ENCODE measurements at regions not wholly inside any gene's neighbourhood (a gene's known extent, or its start where the extent isn't known, plus 50 kb on each side); places are given as distances from the start of the nearest gene placed in this dataset.

- Histone ChIP-seq H3F3A (ENCODE audit: insufficient read depth, low read length, poor library complexity, severe bottlenecking) (no peaks in the 10 kb centered on the region), H3K9ac (ENCODE audit: low read length) (no peak overlapping the region), H3K27me3 (ENCODE audit: insufficient read depth, low read depth, low read length) (no peaks in the 10 kb centered on the region), H3K79me2 (replicated peaks; ENCODE audit: insufficient read depth, low read length) (no peaks in the 10 kb centered on the region), H3K4me2 (ENCODE audit: low read length) (no peak overlapping the region), H3K36me3 (ENCODE audit: insufficient read depth, low read length) (no peaks in the 10 kb centered on the region), H2AFZ (ENCODE audit: low read depth, low read length) (no peak overlapping the region), H3K4me3 (ENCODE audit: low read length) (no peak overlapping the region), H3K27ac (ENCODE audit: low read length) (no peak overlapping the region), H3K9me2 (ENCODE audit: insufficient read depth, low read length) (no peaks in the 10 kb centered on the region), H3K9me3 (ENCODE audit: low read length) (no peaks in the 10 kb centered on the region), H4K20me1 (ENCODE audit: insufficient read depth) (no peaks in the 10 kb centered on the region)
- TF ChIP-seq EP300 (conservative IDR thresholded peaks at IDR 0.05; ENCODE audit: poor library complexity, severe bottlenecking): no peak
- no peak for TF ChIP-seq REST (IDR thresholded peaks at IDR 0.05; ENCODE audit: borderline replicate concordance)
- TF ChIP-seq SMC3 (conservative IDR thresholded peaks at IDR 0.05; ENCODE audit: poor library complexity): no peak
- no peak for TF ChIP-seq POLR2AphosphoS5 (IDR thresholded peaks at IDR 0.05)
- no peak for TF ChIP-seq CTCF (IDR thresholded peaks at IDR 0.05; ENCODE audit: poor library complexity, severe bottlenecking)
- TF ChIP-seq EZH2 (IDR thresholded peaks at IDR 0.05; ENCODE audit: borderline replicate concordance, insufficient read depth, low read length, poor library complexity, severe bottlenecking): no peak
- TF ChIP-seq TAF1 (IDR thresholded peaks at IDR 0.05; ENCODE audit: low read depth): no peak
- no peak for TF ChIP-seq RAD21 (conservative IDR thresholded peaks at IDR 0.05)
- TF ChIP-seq MXI1 (conservative IDR thresholded peaks at IDR 0.05; ENCODE audit: poor library complexity, severe bottlenecking): no peak
Observed at GRCh38 chr10:131517781-131518180, 206.3 kb upstream of the TCERG1L start.

DNA sequence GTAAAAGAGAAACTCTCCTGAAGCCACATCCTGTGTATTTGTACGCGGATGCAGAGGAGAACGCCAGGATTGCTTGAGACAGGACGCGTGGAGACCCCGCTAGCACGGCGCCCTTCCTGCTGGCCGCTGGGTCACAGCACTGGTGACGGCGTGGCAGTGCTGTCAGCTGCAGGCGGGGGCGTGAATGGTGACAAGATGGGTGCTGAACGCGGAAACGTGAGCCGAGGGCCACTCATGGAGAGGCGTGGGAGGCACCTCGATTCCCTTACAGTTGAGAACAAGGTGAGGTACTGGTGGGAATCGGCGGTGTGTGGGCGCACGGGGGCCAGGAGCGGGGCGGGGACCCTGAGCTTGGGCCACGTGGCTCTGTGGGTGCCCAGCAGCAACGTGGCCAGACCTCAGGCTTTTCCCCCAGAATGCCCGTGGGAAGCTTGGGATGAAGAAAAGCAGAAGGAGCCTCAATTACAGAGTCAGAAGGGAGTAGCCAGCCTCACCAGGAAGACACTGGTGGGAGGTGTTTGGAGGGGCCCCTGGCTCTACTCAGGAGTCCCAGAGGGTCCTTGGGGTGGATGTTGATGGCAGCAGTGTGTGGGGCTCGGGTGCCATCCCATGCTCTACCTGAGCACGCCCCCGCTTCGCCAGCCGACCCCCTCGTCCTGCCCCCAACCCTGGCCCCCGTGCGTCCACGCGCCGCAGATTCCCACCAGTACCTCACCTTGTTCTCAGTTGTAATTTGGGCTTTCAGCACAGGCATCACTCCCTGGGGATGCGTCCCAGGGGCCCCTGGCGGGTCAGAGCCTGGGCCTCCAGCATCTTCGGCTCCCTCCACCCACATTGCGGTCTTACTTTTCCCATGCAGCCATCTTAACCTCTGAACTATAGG, 208.4 kb upstream of the TCERG1L start:
- Histone ChIP-seq H3K79me2 (replicated peaks; ENCODE audit: insufficient read depth, low read length) (no peaks in the 10 kb centered on the region), H3K4me2 (ENCODE audit: low read length) (no peak overlapping the region), H3K36me3 (ENCODE audit: insufficient read depth, low read length) (no peaks in the 10 kb centered on the region), H3K9me2 (ENCODE audit: insufficient read depth, low read length) (no peaks in the 10 kb centered on the region), H3K9me3 (ENCODE audit: low read length) (no peaks in the 10 kb centered on the region), H3K27ac (ENCODE audit: low read length) (no peak overlapping the region), H3F3A (ENCODE audit: insufficient read depth, low read length, poor library complexity, severe bottlenecking) (no peaks in the 10 kb centered on the region), H4K20me1 (ENCODE audit: insufficient read depth) (no peaks in the 10 kb centered on the region), H3K27me3 (ENCODE audit: insufficient read depth, low read depth, low read length) (no peaks in the 10 kb centered on the region), H3K4me3 (ENCODE audit: low read length) (no peak overlapping the region), H3K9ac (ENCODE audit: low read length) (no peak overlapping the region), H2AFZ (ENCODE audit: low read depth, low read length) (no peak overlapping the region)
- TF ChIP-seq EZH2 (IDR thresholded peaks at IDR 0.05; ENCODE audit: borderline replicate concordance, insufficient read depth, low read length, poor library complexity, severe bottlenecking): no peak
- TF ChIP-seq MXI1 (conservative IDR thresholded peaks at IDR 0.05; ENCODE audit: poor library complexity, severe bottlenecking): no peak
- TF ChIP-seq EP300 (conservative IDR thresholded peaks at IDR 0.05; ENCODE audit: poor library complexity, severe bottlenecking): no peak
- no peak for TF ChIP-seq RAD21 (conservative IDR thresholded peaks at IDR 0.05)
- TF ChIP-seq SMC3 (conservative IDR thresholded peaks at IDR 0.05; ENCODE audit: poor library complexity): no peak
- TF ChIP-seq TAF1 (IDR thresholded peaks at IDR 0.05; ENCODE audit: low read depth): no peak
- TF ChIP-seq POLR2AphosphoS5 (IDR thresholded peaks at IDR 0.05): no peak
- TF ChIP-seq REST (IDR thresholded peaks at IDR 0.05; ENCODE audit: borderline replicate concordance): no peak
- TF ChIP-seq CTCF (IDR thresholded peaks at IDR 0.05; ENCODE audit: poor library complexity, severe bottlenecking): no peak
